Type B pancreatic cell (in vitro differentiated cells): ENCODE measurements at regions not wholly inside any gene's neighbourhood (a gene's known extent, or its start where the extent isn't known, plus 50 kb on each side); places are given as distances from the start of the nearest gene placed in this dataset.

ENCODE experiments used
- DNase-seq: peaks from one replicate; pipeline ENCODE4 v3.0.0; 2021; ENCODE audit warnings: mixed read lengths; ENCODE audit not compliant: unreplicated experiment; ENCODE audit errors: extremely low spot score
- H3K27ac Mint-ChIP-seq: 2 replicates; pipeline ENCODE4 v1.8.0; 2021; ENCODE audit warnings: mild to moderate bottlenecking, mixed read lengths
- H3K27me3 Mint-ChIP-seq: 2 replicates; pipeline ENCODE4 v1.8.0; 2021; ENCODE audit warnings: mixed read lengths
- H3K36me3 Mint-ChIP-seq: 2 replicates; pipeline ENCODE4 v1.8.0; 2021; ENCODE audit warnings: mixed read lengths
- H3K4me1 Mint-ChIP-seq: one replicate; pipeline ENCODE4 v1.8.0; 2021; ENCODE audit warnings: mixed read lengths; ENCODE audit not compliant: unreplicated experiment
- H3K4me3 Mint-ChIP-seq: 2 replicates; pipeline ENCODE4 v1.8.0; 2021; ENCODE audit warnings: mild to moderate bottlenecking, mixed read lengths
- H3K9me3 Mint-ChIP-seq: 2 replicates; pipeline ENCODE4 v1.8.0; 2021; ENCODE audit warnings: mixed read lengths
- CTCF ChIP-seq: fragments of 200-600 bp; sonication (generic); conservative IDR thresholded peaks from 2 replicates; pipeline ENCODE4 v1.5.0; 2021; ENCODE audit warnings: antibody characterized with exemption, mild to moderate bottlenecking

- Mint-ChIP-seq H3K9me3 (no peaks in the 10 kb centered on the region), H3K27ac (no peak overlapping the region), H3K4me3 (no peak overlapping the region), H3K36me3 (no peaks in the 10 kb centered on the region), H3K4me1 (no peaks in the 10 kb centered on the region), H3K27me3 (no peaks in the 10 kb centered on the region)
- no peak for DNase-seq
- no peak for TF ChIP-seq CTCF
Measured at GRCh38 chr3:3615533-3615932, 183.7 kb upstream of the LRRN1 start.

GRCh38 chr3:3610581-3611298 lies 188.5 kb upstream of the LRRN1 start:
- no peak for DNase-seq
- Mint-ChIP-seq H3K36me3 (no peaks in the 10 kb centered on the region), H3K4me3 (no peak overlapping the region), H3K4me1 (no peaks in the 10 kb centered on the region), H3K27ac (no peak overlapping the region), H3K9me3 (peaks cover 7% of the 10 kb centered on the region), H3K27me3 (no peaks in the 10 kb centered on the region)
- no peak for TF ChIP-seq CTCF

GRCh38 chr3:3606321-3606720 lies 192.9 kb upstream of the LRRN1 start:
- Mint-ChIP-seq H3K4me3 (no peak overlapping the region), H3K27me3 (no peaks in the 10 kb centered on the region), H3K9me3 (peaks cover 7% of the 10 kb centered on the region), H3K27ac (no peak overlapping the region), H3K4me1 (peaks cover 10% of the 10 kb centered on the region), H3K36me3 (no peaks in the 10 kb centered on the region)
- no peak for TF ChIP-seq CTCF
- no peak for DNase-seq

GRCh38 chr3:3605226-3605625 lies 194.0 kb upstream of the LRRN1 start:
- Mint-ChIP-seq H3K27me3 (no peaks in the 10 kb centered on the region), H3K4me3 (no peak overlapping the region), H3K4me1 (peaks cover 10% of the 10 kb centered on the region), H3K36me3 (no peaks in the 10 kb centered on the region), H3K9me3 (peaks cover 7% of the 10 kb centered on the region), H3K27ac (no peak overlapping the region)
- DNase-seq = no peak
- TF ChIP-seq CTCF = no peak

- no peak for DNase-seq
- no peak for TF ChIP-seq CTCF
- Mint-ChIP-seq H3K27me3 (no peaks in the 10 kb centered on the region), H3K4me1 (peaks cover 10% of the 10 kb centered on the region), H3K36me3 (no peaks in the 10 kb centered on the region), H3K4me3 (no peak overlapping the region), H3K9me3 (no peaks in the 10 kb centered on the region), H3K27ac (no peak overlapping the region)
Measured at GRCh38 chr3:3603351-3603750, 195.9 kb upstream of the LRRN1 start.
